ENCODE measurements at regions not wholly inside any gene's neighbourhood (a gene's known extent, or its start where the extent isn't known, plus 50 kb on each side); places are given as distances from the start of the nearest gene placed in this dataset.
A peak's percentile ranks its signal among the peaks of the same experiment; 100 is the strongest.
"Not testable (repeated sequence)": the region's sequence is repeated elsewhere in the genome, so short reads cannot be mapped to it uniquely, and the experiment has no call there.

- no peak for DNase-seq (ENCODE audit: low read depth)
Measured at GRCh38 chr15:78708713-78709260, 67.8 kb upstream of the CHRNB4 start.

GRCh38 chr15:78706481-78707235, 65.6 kb upstream of the CHRNB4 start:
- DNase-seq (ENCODE audit: low read depth) = not testable (repeated sequence)

- DNase-seq (ENCODE audit: low read depth) = not testable (repeated sequence)
Measured at GRCh38 chr15:78703334-78704056, 62.5 kb upstream of the CHRNB4 start.

- no peak for DNase-seq (ENCODE audit: low read depth)
Measured at GRCh38 chr15:78702609-78703333, 61.8 kb upstream of the CHRNB4 start.

GRCh38 chr15:78697449-78697848, 56.4 kb upstream of the CHRNB4 start:
- no peak for DNase-seq (ENCODE audit: low read depth)

GRCh38 chr15:78696436-78696835, 55.4 kb upstream of the CHRNB4 start:
- DNase-seq (ENCODE audit: low read depth) = no peak

GRCh38 chr15:78695854-78696253, 54.8 kb upstream of the CHRNB4 start:
- DNase-seq (ENCODE audit: low read depth) = no peak

- no peak for DNase-seq (ENCODE audit: low read depth)
Measured at GRCh38 chr15:78695046-78695671, 54.1 kb upstream of the CHRNB4 start.

- DNase-seq (ENCODE audit: low read depth) = peak; percentile 19
Measured at GRCh38 chr15:78691851-78692421, 50.9 kb upstream of the CHRNB4 start.

GRCh38 chr15:78691167-78691850, 50.3 kb upstream of the CHRNB4 start:
- no peak for DNase-seq (ENCODE audit: low read depth)
